HL-60 (cell line): ENCODE measurements at regions not wholly inside any gene's neighbourhood (a gene's known extent, or its start where the extent isn't known, plus 50 kb on each side); places are given as distances from the start of the nearest gene placed in this dataset.

Source experiments
- CTCF ChIP-seq: IDR thresholded peaks from one replicate; pipeline ENCODE4 v1.5.1; 2011; ENCODE audit warnings: low read length, control low read depth, inconsistent platforms; ENCODE audit not compliant: insufficient read depth
- GABPA ChIP-seq: IDR thresholded peaks from 2 replicates; pipeline ENCODE4 v1.6.1; 2012; ENCODE audit warnings: low read depth
- POLR2AphosphoS5 ChIP-seq: IDR thresholded peaks from 2 replicates; pipeline ENCODE4 v1.6.1; 2012; ENCODE audit warnings: low read depth
- REST ChIP-seq: IDR thresholded peaks from 2 replicates; pipeline ENCODE4 v1.6.1; 2012; ENCODE audit warnings: low read depth; ENCODE audit not compliant: insufficient replicate concordance
- SPI1 ChIP-seq: IDR thresholded peaks from 2 replicates; pipeline ENCODE4 v1.6.1; 2012; ENCODE audit warnings: low read depth, mild to moderate bottlenecking, borderline replicate concordance

- TF ChIP-seq CTCF (no peak), POLR2AphosphoS5 (no peak), REST (no peak), SPI1 (no peak), GABPA (no peak)
Observed at GRCh38 chr3:63746211-63746610, 72.9 kb upstream of the C3orf49 start.
